COR-L47 (cell line): ENCODE measurements at regions not wholly inside any gene's neighbourhood (a gene's known extent, or its start where the extent isn't known, plus 50 kb on each side); places are given as distances from the start of the nearest gene placed in this dataset.
A peak's percentile ranks its signal among the peaks of the same experiment; 100 is the strongest.
"Not testable (repeated sequence)": the region's sequence is repeated elsewhere in the genome, so short reads cannot be mapped to it uniquely, and the experiment has no call there.

Source experiments
- DNase-seq: peaks from one replicate; lab custom pipeline; 2025; lab: John Stamatoyannopoulos, UW

DNA sequence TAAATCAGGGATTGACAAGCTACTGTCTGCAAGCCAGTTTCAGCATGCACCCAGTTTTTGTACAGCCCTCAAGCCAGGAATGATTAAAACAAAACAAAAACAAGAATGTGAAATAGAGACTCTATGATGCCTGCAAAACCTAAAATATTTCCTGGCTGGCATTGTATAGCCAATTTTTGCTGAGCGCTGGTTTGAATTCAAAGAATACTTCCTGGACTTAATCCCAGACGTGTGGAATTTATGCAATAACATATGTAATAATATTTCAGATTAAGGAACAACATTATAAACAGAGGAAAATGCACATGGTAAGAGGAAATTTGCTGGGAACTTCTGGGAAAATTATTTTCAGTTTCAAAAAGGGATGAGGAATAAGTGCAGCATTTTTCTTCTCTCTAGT is 148.1 kb upstream of the RPRM start:
- no peak for DNase-seq

DNA sequence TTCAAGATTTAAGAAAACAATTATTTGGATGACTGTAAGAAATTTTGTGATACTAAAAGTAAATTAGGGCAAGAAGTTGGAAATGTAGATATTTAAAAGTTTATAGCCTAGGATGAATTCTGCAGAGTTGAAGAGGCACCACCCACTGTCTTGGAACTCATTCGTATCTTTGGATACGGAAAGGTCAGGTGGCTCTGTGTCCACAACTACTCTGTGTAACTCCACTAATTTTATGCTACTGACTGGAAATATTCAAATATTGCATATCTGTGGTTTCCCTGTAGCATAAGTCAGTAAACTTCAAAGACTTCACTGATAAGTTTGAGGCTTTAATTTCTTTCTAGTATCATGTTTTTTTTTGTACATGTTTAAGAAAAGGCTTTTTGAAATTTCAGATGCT is 156.9 kb upstream of the RPRM start:
- no peak for DNase-seq

DNA sequence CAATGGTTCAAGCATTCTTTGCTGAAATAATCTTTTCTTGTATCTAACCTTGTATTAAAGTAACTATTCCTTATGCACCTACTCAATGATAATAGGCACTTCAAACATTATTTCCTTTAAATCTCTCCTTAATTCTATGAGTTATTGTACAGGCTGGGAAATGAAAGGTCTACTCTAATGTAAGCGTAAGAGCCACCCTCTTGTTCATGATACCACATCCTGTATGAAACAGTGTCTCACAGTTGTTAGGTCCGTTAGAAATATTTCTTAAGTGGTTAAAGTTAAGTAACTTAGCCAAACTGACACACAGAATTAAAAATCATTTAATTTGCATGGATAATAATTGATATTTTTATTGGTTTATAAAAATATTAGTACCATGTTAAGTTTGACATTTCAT is 162.5 kb upstream of the RPRM start:
- DNase-seq = no peak

DNA sequence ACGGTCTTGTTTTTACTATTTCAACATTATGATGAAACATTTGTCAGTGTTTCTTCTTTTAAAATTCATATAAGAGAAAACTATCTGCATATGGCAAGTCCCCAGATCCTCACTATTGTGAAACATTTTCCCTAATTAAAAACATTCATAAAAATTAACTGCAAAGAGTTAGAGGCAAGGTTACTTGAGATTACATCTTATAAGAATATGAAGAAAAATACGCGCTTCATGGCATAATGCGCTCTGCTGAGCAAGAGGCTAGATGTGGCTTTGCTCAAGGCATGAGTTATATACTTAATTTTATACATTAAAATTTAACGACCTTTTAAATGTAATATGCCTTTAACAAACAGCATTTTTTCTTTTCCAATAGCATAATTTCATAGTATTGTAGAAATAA is 166.4 kb upstream of the RPRM start:
- DNase-seq = no peak

DNA sequence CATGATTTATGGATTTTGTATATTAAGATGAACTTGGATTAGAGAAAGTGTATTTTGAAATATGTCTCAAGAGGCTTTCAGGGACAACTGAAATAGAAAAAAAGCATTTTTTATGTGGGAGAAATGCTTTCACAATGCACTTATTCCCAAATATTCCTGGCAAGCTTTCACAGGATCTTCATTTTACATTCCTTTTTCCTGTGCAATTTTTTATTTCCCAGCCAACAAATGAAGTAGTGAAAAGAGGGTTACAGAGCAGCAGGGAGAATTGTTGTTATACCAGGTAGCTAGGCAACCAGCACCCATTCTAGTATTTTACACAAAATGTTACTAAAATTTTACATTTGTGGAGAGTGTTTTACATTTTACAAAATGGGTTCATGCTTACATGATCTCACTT is 167.0 kb upstream of the RPRM start:
- no peak for DNase-seq

DNA sequence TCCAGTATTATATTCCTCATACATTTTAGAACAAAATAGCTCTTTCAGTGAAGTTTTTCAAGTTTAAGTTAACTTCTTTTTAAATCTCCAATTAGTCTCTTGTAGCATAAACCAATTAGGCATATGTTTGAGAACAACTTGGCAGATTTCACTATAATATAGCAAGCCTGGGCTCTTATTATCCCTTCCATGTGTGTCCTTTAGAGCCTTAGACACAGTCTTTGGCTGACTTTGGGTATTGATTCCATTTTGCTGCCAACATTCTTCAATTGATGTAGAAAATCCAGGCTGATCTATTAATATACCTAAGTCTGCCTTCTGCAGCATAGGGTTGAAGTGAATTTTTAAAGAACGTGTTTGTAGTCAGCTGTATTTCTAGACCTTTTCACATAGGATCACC is 179.1 kb upstream of the RPRM start:
- no peak for DNase-seq

DNA sequence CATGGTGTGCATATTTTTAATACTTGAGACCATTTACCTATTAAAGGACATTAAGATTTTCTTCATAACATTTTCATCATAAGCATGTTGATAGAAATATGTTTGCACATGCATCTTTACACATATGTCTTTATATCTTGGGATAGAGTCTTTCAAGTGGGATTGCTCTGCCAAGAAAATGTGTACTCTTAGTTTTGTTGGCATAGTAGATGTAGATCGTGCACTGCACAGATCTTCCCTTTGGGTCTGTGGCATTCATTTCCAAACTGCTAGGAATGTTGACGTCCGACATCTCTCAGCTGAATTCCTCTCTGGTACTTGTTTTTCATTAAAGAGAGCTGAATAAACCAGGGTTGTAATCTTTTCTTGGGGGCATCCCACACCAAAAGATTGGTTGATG is 183.2 kb upstream of the RPRM start:
- DNase-seq = no peak

DNA sequence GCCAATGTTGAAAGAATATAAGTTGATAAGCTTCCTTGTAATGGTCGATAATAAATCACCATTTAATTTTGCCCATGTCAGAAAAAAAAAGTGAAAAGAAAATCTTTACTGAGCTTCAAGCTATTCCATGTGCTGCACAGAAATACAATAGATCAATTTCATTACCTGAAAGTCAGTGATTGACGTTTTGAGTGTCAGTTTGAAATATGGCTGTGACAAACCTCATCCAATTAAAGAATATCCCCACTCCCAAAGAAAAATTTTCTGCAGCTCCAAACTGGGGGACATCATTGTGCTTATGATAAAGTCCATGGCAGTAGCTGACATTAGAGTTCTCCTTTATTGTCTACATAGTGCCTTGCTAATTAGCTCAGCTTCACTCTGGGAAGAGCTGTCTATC is 184.8 kb upstream of the RPRM start:
- no peak for DNase-seq

DNA sequence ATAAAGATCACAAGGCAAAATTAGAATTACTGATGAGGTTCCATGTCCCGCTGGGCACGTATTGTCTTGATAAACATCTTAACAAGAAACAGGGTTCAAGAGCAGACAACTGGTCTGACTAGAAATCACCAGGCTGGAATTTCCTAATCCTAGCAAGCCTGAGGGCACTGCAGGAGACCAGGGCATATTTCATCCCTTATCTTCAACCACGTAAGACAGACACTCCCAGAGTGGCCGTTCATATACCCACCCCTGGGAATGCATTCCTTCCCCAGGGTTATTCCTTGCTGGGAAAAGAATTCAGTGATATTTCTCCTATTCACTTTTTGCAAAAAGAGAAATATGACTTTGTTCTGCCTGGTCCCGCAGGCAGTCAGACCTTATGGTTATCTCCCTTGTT is 185.4 kb upstream of the RPRM start:
- not testable (repeated sequence) for DNase-seq

DNA sequence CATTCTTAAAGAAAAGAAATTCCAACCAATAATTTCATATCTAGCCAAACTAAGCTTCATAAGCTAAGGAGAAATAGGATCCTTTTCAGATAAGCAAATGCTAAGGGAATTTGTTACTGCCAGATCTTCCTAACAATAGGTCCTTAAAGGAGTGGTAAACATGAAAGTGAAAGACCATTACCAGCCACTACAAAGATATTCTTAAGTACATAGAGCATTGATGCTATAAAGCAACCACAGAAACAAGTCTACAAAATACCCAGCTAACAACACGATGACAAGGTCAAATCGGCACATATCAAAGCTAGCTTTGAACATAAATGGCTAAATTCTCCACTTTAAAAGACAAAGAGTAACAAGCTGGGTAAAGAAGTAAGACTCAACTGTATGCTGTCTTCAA is 188.9 kb upstream of the RPRM start:
- DNase-seq = no peak

DNA sequence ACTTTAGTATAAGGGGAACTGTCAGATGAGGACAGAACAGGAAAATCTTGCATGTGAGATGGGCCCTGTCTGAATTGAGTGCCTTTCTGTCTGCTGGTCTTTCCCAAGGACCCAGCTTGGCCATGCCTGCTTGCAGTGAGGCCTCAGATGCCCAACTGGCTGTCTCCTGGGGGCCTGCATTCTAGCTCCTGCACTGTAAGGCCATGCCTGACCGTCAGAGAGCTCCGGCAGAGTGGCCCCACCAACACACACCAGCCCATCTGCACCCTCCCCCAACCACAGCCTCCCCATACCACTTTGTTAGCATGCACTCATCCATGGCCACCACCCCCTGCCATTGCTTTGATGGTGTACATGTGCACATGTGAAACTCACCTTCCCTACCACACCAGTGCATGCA is 190.4 kb upstream of the RPRM start:
- no peak for DNase-seq

DNA sequence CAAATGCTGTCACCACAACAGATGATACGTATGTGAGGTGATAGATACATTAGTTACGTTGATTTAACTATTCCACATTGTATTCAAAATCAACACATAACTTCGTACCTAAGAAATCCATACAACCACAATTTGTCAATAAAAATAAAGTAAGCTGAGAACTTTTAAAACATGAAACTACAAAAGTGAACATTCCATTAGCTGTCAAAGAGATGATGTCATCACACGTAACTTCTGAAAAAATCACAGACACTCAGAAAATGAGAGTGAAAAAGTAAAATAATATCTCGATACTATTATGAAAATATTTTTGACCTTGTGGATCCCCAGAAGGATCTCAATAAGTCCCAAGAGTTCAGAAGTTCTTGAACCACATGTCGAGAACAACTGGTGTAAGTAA is 161.6 kb upstream of the GALNT13 start:
- DNase-seq = no peak

DNA sequence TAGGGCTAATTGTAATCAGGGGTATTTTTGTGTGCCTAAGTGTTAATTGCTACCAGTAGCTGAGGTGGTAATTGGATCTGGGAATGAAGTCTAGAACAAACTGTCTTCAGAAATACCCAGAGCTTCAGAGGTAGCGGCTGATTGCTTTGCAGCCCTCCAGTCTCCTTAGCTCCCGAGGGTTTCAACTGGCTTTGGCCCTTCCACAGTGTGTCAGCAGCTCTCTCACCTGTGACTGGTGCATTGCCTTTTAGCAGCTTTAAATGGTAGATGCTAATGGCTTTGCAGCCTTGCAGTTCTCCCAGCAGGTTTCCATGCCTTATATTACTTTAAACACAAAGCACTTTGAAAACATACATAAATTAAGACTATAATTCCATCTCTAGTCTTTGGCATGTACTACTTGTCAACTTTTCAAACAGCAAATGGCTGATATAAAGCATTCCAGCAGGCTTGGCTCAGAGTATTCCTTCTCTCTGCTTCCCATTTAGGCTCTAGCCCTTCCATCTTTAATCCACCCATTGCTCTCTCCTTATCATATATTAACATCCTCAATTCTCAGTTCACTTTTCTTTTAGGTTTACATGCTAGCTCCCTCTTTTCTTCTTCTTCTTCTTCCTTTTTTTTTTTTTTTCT is 156.4 kb upstream of the GALNT13 start:
- DNase-seq = no peak

DNA sequence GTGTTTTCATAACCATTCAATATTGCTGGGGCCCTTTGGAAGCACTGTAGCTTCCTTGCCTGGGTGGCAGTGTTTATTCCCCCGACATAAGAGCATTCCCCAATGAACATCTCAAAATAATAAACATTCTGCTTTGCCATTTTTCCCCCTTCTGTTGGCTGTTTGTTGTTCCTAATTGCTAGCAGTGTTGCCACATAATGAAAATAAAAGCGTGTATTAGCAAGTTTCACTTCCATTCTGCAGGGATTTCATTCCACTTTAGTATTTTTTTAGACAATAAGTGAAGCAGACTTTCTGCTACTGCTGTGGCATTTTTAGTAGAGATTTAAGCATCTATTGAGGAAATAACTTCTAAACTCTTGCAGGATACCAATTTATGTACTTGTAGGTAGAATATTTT is 154.7 kb upstream of the GALNT13 start:
- no peak for DNase-seq

DNA sequence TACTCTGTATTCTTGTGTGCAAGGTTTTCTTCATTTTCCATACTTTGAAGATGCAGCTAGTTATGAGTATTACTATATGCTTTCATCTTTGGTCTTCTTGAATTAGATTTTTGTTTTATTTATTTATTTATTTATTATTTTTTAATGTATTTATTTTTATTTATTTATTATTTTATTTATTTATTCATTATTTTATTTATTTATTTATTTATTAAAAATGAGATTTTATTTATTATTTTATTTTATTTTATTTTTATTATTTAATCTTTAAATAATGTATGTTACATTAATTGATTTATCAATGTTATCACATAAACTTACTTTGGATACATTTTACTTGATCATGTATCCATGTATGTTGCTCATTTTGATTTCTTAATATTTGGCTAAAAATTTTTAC is 132.3 kb upstream of the GALNT13 start:
- DNase-seq = no peak

DNA sequence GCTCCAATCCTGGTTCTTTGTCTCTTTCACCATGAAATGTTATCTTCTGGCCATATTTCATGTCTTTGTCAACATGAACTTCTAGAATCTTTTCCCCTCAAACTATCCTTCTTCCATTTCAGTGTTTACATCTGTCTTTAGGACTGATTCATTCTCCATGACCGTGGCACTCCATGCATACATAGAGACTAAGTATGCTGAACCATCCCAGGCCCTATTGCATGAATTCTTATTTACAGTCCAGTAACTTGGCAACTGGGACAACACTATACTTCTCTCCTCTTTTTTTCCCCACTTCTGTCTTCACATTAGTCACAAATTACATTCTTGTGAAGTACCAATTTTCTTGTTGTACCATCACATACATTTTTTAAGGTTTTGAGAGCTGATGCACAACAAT is 109.8 kb upstream of the GALNT13 start:
- DNase-seq = no peak

DNA sequence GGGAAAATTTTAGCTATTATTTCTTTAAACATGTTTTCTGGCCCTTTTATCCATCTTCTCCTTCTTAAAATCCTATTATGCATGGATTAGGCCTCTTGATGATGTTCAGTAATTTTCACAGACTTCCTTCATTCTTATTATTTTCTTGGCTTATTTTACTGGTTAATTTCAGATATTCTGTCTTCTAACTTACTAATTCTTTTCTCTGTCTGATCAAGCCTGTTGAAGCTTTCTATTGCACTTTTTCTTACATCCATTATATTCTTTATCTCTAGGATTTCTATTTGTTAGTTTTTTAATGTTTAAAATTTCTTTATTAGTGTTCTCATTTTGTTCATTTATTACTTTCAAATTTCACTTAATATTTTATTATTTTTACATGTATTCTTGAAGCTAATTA is 105.3 kb upstream of the GALNT13 start:
- DNase-seq = no peak

DNA sequence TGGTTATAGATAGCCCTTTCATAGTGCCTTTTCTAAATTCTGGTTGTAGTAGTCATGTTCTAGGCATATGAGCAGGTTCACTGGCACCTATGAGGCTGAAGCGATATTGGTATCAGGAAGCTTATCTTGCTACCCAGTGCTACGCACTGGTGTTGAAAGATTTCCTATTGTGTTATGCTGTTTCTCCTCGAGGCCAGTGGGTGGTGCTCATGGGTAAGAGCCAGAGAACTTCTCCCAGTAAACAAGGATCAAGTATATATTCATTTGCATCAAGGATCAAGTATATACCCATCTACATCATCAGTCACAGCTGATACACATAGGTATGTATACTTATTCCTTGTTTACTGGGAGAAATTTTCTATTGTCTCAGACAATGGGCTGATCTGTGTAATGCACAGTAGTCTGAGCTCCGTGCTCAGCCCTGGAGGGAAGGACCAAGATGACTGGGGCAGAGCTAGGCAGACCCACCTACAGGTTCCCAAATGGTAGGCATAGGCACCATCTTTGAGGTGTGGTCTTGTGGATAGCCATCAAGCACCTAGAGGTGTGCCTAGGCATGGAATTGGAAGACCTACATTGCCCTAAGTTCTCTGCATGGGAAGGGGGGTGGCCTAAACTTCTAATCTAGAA is 101.2 kb upstream of the GALNT13 start:
- no peak for DNase-seq

DNA sequence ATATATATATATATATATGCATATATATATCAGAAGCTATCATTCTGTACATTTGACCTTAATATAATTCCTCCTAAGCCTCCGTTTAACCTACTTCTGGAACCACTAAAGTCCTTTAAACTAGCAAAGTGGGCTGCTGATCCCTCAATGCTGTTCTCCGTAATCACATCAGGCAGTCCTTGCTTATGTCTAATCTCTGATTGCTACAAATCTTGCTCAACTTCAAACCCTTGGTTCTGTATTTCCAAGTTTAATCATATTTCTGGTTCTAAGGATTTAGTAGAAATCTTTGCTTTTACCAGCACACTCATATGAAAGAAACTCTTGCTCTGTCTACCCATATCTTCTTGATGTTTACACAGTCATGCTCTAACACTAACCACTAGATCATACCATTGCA is 91.5 kb upstream of the GALNT13 start:
- no peak for DNase-seq

DNA sequence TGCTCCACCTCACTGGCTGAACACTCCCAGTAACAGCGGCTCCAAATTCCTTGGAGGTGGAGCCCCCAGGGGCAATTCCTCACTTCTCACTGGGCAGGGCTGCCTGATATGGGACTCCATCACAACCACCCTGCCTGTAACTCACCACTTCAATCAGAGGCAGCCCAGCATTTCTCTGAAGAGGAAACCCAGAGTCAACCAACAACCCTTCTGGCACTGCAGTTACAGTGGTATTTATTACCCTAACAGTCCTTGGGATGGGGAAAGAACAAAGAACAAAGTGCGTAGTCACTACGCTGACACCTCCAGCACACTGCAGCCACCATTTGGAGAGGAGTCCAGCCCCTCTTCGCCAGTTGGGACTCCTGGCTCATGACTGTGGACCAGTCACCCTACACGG is 85.7 kb upstream of the GALNT13 start:
- no peak for DNase-seq

DNA sequence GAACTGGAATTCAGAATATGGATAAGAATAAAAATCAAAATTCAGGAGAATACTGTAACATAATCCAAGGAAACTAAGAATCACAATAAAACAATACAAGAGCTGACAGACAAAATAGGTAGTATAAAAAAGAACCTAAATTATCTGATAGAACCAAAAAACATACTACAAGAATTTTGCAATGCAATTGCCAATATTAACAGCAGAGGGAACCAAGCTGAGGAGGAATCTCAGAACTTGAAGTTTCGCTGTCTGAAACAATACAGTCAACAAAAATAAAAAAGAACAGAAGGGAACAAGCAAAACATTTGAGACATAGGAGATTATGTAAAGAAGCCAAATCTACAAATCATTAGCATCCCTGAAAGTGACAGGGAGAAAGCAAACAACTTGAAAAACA is 84.1 kb upstream of the GALNT13 start:
- no peak for DNase-seq

DNA sequence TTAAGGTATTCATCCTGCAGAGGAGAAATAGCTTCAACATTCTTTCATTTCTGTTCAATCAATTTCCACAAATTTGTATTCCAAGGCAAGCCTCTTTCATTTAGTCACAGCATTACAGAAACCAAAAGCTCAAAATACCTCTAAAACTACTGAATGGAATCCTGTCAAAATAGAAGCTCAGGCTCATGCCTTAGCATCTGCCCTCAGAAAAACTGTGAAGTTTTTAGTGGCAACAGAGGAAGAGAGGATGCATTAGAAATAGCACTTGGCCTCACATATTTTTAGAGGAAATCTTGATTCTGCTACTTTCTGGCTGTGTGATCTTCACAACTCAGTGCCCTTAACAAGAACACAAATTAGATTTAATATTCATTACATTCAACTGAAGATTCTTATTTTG is 69.1 kb upstream of the GALNT13 start:
- no peak for DNase-seq

DNA sequence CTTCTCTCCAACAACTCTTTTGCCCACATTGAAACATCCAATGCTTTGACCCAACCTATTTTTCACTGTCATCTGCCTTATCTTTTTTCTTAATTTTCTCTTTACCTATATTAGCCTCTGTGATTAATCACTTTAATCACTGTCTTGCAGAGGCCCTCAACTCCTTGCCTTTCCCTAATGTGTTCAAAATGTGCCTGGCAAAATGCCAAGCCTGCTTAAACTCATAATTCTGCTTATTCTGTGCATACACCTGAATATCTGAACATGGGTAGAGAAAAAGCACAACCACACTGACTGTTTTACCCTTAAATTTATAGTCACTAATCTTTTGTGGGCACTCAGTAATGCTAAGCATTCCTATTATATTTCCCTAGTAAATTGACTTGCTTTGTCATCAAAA is 63.0 kb upstream of the GALNT13 start:
- no peak for DNase-seq

DNA sequence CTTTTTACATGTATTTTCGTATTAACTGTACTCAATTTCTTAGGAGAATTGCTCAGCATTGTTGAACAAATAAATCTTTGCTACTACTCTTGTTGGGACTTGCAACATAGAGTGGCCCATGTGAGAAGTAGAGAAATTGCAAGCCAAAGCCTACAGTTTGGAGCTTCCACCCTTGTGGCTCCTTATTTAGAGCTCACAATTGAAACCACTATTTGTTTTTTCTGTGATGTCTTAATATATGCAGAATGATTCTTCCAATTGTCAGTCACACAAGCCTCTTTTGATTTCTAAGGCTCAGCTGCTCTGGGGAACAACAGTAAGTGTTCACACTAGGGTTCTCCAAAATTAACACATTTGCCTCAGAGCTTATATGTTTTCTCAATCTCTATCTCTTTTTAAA is 60.2 kb upstream of the GALNT13 start:
- DNase-seq = peak; percentile 2

DNA sequence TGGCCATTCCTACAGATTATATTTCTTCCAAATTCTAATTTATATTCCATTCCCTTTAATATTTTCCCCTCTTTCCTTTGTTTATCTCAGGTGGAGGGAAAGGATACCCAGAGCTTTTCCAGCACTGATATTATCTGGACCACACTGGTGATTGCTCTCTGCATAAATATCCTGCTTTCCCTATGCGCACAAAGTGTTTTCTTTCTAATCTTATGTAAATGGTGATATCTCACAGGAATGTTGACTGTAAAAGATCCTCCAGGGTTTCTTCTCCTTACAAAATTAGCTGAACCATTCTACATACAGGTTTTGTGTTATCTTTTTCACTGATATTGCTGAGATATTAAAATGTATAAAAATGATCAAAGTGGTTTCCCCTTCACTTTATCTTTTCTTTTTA is 59.1 kb upstream of the GALNT13 start:
- no peak for DNase-seq
